DND-41 (cell line): ENCODE measurements at regions not wholly inside any gene's neighbourhood (a gene's known extent, or its start where the extent isn't known, plus 50 kb on each side); places are given as distances from the start of the nearest gene placed in this dataset.

ENCODE experiments used
- ATAC-seq: fragments of 200-7000 bp; cut with Tn5 transposase; 3 replicates; pipeline ENCODE4 v1.9.1; 2021; ENCODE audit warnings: low read depth; ENCODE audit not compliant: insufficient read depth
- DNase-seq: peaks from one replicate; pipeline ENCODE4 v3.0.0-alpha.2; 2020
- H2AFZ ChIP-seq: 2 replicates; pipeline ENCODE4 v1.6.0; 2012; ENCODE audit warnings: low read depth, low read length
- H3K27ac ChIP-seq: 2 replicates; pipeline ENCODE4 v1.5.1; 2012; ENCODE audit warnings: low read length, inconsistent platforms
- H3K27me3 ChIP-seq: fragments of 200-600 bp; sonication (generic); 2 replicates; pipeline ENCODE4 v1.6.0; 2012; ENCODE audit warnings: low read length, mild to moderate bottlenecking, inconsistent platforms; ENCODE audit not compliant: insufficient read depth, poor library complexity
- H3K36me3 ChIP-seq: 2 replicates; pipeline ENCODE4 v1.5.1; 2012; ENCODE audit warnings: low read length, inconsistent platforms; ENCODE audit not compliant: insufficient read depth
- H3K4me1 ChIP-seq: 2 replicates; pipeline ENCODE4 v1.5.1; 2012; ENCODE audit warnings: mild to moderate bottlenecking, low read length; ENCODE audit not compliant: insufficient read depth
- H3K4me2 ChIP-seq: 2 replicates; pipeline ENCODE4 v1.6.0; 2012; ENCODE audit warnings: mild to moderate bottlenecking, moderate library complexity, low read length, inconsistent platforms; ENCODE audit not compliant: insufficient read depth
- H3K4me3 ChIP-seq, 2 experiments: fragments of 200-600 bp in 1 of 2; shearing (Covaris generic) in 1 of 2; 2 replicates each; pipeline ENCODE4 v1.5.1; 2012 to 2016; ENCODE audit warnings: inconsistent platforms in 2 of 2, low read length in 2 of 2, mild to moderate bottlenecking in 2 of 2, low read depth in 1 of 2, moderate library complexity in 1 of 2
- H3K79me2 ChIP-seq: 2 replicates; pipeline ENCODE4 v1.6.0; 2012; ENCODE audit warnings: low read length, inconsistent platforms; ENCODE audit not compliant: insufficient read depth
- H3K9ac ChIP-seq: 2 replicates; pipeline ENCODE4 v1.6.0; 2012; ENCODE audit warnings: low read depth, mild to moderate bottlenecking, inconsistent platforms, low read length, moderate library complexity
- H3K9me3 ChIP-seq: 2 replicates; pipeline ENCODE4 v1.5.1; 2012; ENCODE audit warnings: low read length, moderate library complexity, mild to moderate bottlenecking, inconsistent platforms; ENCODE audit not compliant: insufficient read depth, severe bottlenecking
- H4K20me1 ChIP-seq: 2 replicates; pipeline ENCODE4 v1.6.0; 2012; ENCODE audit warnings: low read length; ENCODE audit not compliant: insufficient read depth
- CTCF ChIP-seq: IDR thresholded peaks from 2 replicates; pipeline ENCODE4 v1.5.1; 2012; ENCODE audit warnings: borderline replicate concordance, low read length, moderate library complexity, mild to moderate bottlenecking; ENCODE audit not compliant: poor library complexity, severe bottlenecking; ENCODE audit errors: extremely low read depth
- EZH2 ChIP-seq: IDR thresholded peaks from 3 replicates; pipeline ENCODE4 v1.6.1; 2012; ENCODE audit warnings: borderline replicate concordance, low read depth, mild to moderate bottlenecking, moderate library complexity, low read length, inconsistent platforms; ENCODE audit not compliant: severe bottlenecking

GRCh38 chr4:56123547-56123946 lies 174.8 kb downstream of the CEP135 start:
- no peaks in the 10 kb centered on the region for H3K9me3 ChIP-seq
- no peak overlapping the region for H2AFZ ChIP-seq
- no peaks in the 10 kb centered on the region for H3K4me1 ChIP-seq
- H3K27ac ChIP-seq: no peak overlapping the region
- H3K27me3 ChIP-seq: no peaks in the 10 kb centered on the region
- H3K4me3 ChIP-seq: no peak overlapping the region
- TF ChIP-seq CTCF (no peak), EZH2 (no peak)
- H3K9ac ChIP-seq: no peak overlapping the region
- no peak for ATAC-seq
- no peaks in the 10 kb centered on the region for H3K79me2 ChIP-seq
- H3K4me2 ChIP-seq: no peak overlapping the region
- H3K36me3 ChIP-seq: no peaks in the 10 kb centered on the region
- H4K20me1 ChIP-seq: no peaks in the 10 kb centered on the region
- no peak for DNase-seq

GRCh38 chr4:56123051-56123450 lies 174.3 kb downstream of the CEP135 start:
- H3K9me3 ChIP-seq: no peaks in the 10 kb centered on the region
- no peak overlapping the region for H3K27ac ChIP-seq
- TF ChIP-seq EZH2 (no peak), CTCF (no peak)
- no peak overlapping the region for H3K9ac ChIP-seq
- H3K79me2 ChIP-seq: no peaks in the 10 kb centered on the region
- H3K4me2 ChIP-seq: no peak overlapping the region
- no peaks in the 10 kb centered on the region for H3K36me3 ChIP-seq
- no peaks in the 10 kb centered on the region for H4K20me1 ChIP-seq
- H2AFZ ChIP-seq: no peak overlapping the region
- H3K27me3 ChIP-seq: no peaks in the 10 kb centered on the region
- DNase-seq: no peak
- H3K4me3 ChIP-seq: no peak overlapping the region
- ATAC-seq: no peak
- no peaks in the 10 kb centered on the region for H3K4me1 ChIP-seq

GRCh38 chr4:56118845-56119244 lies 170.1 kb downstream of the CEP135 start:
- TF ChIP-seq CTCF (no peak), EZH2 (no peak)
- Histone ChIP-seq H3K9me3 (no peaks in the 10 kb centered on the region), H3K27ac (no peak overlapping the region), H3K4me1 (no peaks in the 10 kb centered on the region), H2AFZ (no peak overlapping the region), H3K4me2 (no peak overlapping the region), H4K20me1 (no peaks in the 10 kb centered on the region), H3K4me3 (no peak overlapping the region), H3K27me3 (no peaks in the 10 kb centered on the region), H3K36me3 (no peaks in the 10 kb centered on the region), H3K79me2 (no peaks in the 10 kb centered on the region), H3K9ac (no peak overlapping the region)
- DNase-seq: no peak
- no peak for ATAC-seq

GRCh38 chr4:56118055-56118454 lies 169.3 kb downstream of the CEP135 start:
- Histone ChIP-seq H3K4me3 (no peak overlapping the region), H3K4me1 (no peaks in the 10 kb centered on the region), H3K9ac (no peak overlapping the region), H3K27me3 (no peaks in the 10 kb centered on the region), H3K36me3 (no peaks in the 10 kb centered on the region), H3K4me2 (no peak overlapping the region), H4K20me1 (no peaks in the 10 kb centered on the region), H3K79me2 (no peaks in the 10 kb centered on the region), H2AFZ (no peak overlapping the region), H3K27ac (no peak overlapping the region), H3K9me3 (no peaks in the 10 kb centered on the region)
- ATAC-seq: no peak
- DNase-seq: no peak
- TF ChIP-seq EZH2: no peak
- TF ChIP-seq CTCF: no peak
